Naive thymus-derived CD4-positive, alpha-beta T cell (primary cell): ENCODE measurements at regions not wholly inside any gene's neighbourhood (a gene's known extent, or its start where the extent isn't known, plus 50 kb on each side); places are given as distances from the start of the nearest gene placed in this dataset.

Experiments used
- ATAC-seq: fragments of 150-1000 bp; cut with Tn5 transposase; 2 replicates; pipeline ENCODE4 v1.10.0; 2021; ENCODE audit warnings: mild to moderate bottlenecking, moderate library complexity
- CTCF ChIA-PET: fragments of 350-600 bp; sonication (Branson Sonifier 250); formaldehyde crosslinking; loops from one replicate; lab custom pipeline; 2021; ENCODE audit warnings: antibody characterized with exemption; lab: Charles Lee
- POLR2A ChIA-PET: fragments of 350-600 bp; sonication (Branson Sonifier 250); formaldehyde crosslinking; loops from one replicate; lab custom pipeline; 2021; ENCODE audit warnings: antibody characterized with exemption, inconsistent platforms; lab: Charles Lee
- DNase-seq, 9 donors: peaks; one replicate each; pipeline versions ENCODE4 v3.0.0 to v3.0.0-alpha.2; 2020 to 2022; ENCODE audit warnings: mixed read lengths in 1 of 9
- H3K27ac ChIP-seq: one replicate; pipeline ENCODE4 v1.7.0; 2013; ENCODE audit warnings: mild to moderate bottlenecking, low read depth, low read length, moderate library complexity
- H3K27me3 ChIP-seq, 2 donors: one replicate each; pipeline ENCODE4 v1.7.0; 2013; ENCODE audit warnings: low read length in 2 of 2, mild to moderate bottlenecking in 2 of 2, moderate library complexity in 2 of 2; ENCODE audit not compliant: control insufficient read depth in 2 of 2, insufficient read depth in 2 of 2
- H3K36me3 ChIP-seq, 3 experiments: 1 replicate in 2 of 3; 2 replicates in 1 of 3; pipeline ENCODE4 v1.7.0; 2013; ENCODE audit warnings: low read length in 3 of 3, mild to moderate bottlenecking in 3 of 3, moderate library complexity in 1 of 3; ENCODE audit not compliant: insufficient read depth in 3 of 3, control insufficient read depth in 2 of 3
- H3K4me1 ChIP-seq, 2 donors: one replicate each; pipeline ENCODE4 v1.7.0; 2013; ENCODE audit warnings: low read length in 2 of 2, mild to moderate bottlenecking in 2 of 2, moderate library complexity in 1 of 2; ENCODE audit not compliant: control insufficient read depth in 2 of 2, insufficient read depth in 2 of 2
- H3K4me3 ChIP-seq: 2 replicates; pipeline ENCODE4 v1.7.0; 2013; ENCODE audit warnings: mild to moderate bottlenecking, low read length
- H3K9me3 ChIP-seq, 3 experiments: 1 replicate in 2 of 3; 2 replicates in 1 of 3; pipeline ENCODE4 v1.7.0; 2013; ENCODE audit warnings: low read length in 3 of 3; ENCODE audit not compliant: control insufficient read depth in 2 of 3
- H3K27ac Mint-ChIP-seq, 9 donors: one replicate each; pipeline ENCODE4 v1.8.0; 2020 to 2022; ENCODE audit warnings: mixed read lengths in 9 of 9, mild to moderate bottlenecking in 8 of 9, moderate library complexity in 5 of 9, inconsistent platforms in 2 of 9
- H3K27me3 Mint-ChIP-seq, 5 donors: one replicate each; pipeline ENCODE4 v1.8.0; 2021 to 2022; ENCODE audit warnings: mixed read lengths in 5 of 5, mild to moderate bottlenecking in 1 of 5
- H3K36me3 Mint-ChIP-seq, 5 donors: one replicate each; pipeline ENCODE4 v1.8.0; 2020 to 2022; ENCODE audit warnings: mixed read lengths in 5 of 5, mild to moderate bottlenecking in 3 of 5, inconsistent platforms in 1 of 5
- H3K4me1 Mint-ChIP-seq, 7 donors: one replicate each; pipeline ENCODE4 v1.8.0; 2020 to 2022; ENCODE audit warnings: mixed read lengths in 7 of 7, mild to moderate bottlenecking in 3 of 7, inconsistent platforms in 1 of 7
- H3K4me3 Mint-ChIP-seq, 10 donors: one replicate each; pipeline ENCODE4 v1.8.0; 2020 to 2022; ENCODE audit warnings: mild to moderate bottlenecking in 10 of 10, mixed read lengths in 10 of 10, moderate library complexity in 6 of 10, inconsistent platforms in 2 of 10
- H3K9me3 Mint-ChIP-seq, 11 donors: one replicate each; pipeline ENCODE4 v1.8.0; 2020 to 2022; ENCODE audit warnings: mixed read lengths in 11 of 11, mild to moderate bottlenecking in 4 of 11, inconsistent platforms in 1 of 11, moderate library complexity in 1 of 11
- intact Hi-C, 2 donors: fragments of 100-400 bp; cut with micrococcal nuclease; formaldehyde crosslinking; loops; one replicate each; pipeline ENCODE4 v1.15.1; 2023

DNA sequence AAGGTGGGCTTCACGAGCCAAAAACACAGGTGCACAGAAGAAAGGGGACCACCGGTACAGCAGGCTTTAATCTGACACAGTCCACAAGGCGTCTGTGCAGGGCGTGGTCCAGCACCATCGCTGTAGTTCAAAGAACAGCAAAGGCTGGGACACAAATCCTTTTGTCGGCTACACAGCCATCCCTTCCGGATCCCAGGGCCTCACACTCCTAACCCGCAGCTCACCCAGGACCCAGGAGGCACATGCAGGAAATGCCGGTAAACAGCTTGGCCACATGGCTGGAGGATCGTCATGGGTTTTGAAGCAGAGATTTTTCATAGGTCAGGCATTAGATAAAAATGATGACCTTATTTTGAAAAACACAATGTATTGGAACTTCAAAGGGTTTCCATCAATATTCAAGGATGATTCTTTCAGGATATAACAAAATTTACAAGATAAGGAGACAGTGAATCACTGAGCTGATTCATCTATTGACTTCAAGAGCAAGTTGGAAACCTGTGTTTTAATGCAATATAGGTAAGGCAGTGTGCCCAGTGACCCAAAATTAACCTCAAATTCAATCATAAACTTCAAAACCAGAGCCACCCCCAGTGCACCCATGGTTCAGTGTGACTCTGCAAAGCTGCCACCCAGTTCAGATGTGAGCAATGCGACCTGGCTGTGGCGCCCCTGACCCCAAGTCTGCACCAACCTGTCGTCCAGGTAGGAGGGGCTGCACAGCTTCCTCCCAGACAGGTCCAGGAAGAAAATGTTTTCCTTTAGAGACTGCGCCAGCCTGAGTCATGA lies 74.4 kb downstream of the TMEM18 start:
- Histone ChIP-seq H3K9me3 (no peaks in the 10 kb centered on the region), H3K27ac (no peak overlapping the region), H3K4me1 (no peaks in the 10 kb centered on the region), H3K27me3 (no peaks in the 10 kb centered on the region), H3K36me3 (no peaks in the 10 kb centered on the region), H3K4me3 (no peak overlapping the region)
- ATAC-seq (no peak), DNase-seq (peak in 1 of 9 donors; percentile 7)
- H3K36me3 Mint-ChIP-seq: no peaks in the 10 kb centered on the region
- POLR2A ChIA-PET: no interaction called here
- no peaks in the 10 kb centered on the region for H3K4me1 Mint-ChIP-seq
- H3K27ac Mint-ChIP-seq: no peak overlapping the region
- peaks cover 0 to 5% (median 0%) of the 10 kb centered on the region in 5 donors for H3K27me3 Mint-ChIP-seq
- H3K4me3 Mint-ChIP-seq: no peak overlapping the region
- intact Hi-C loops: no loop called here
- CTCF ChIA-PET: no interaction called here
- H3K9me3 Mint-ChIP-seq: peaks cover 0 to 4% (median 0%) of the 10 kb centered on the region in 11 donors

- peaks cover 0 to 1% (median 0%) of the 10 kb centered on the region in 5 donors for H3K27me3 Mint-ChIP-seq
- no peak for DNase-seq
- H3K4me3 Mint-ChIP-seq: no peak overlapping the region
- Histone ChIP-seq H3K4me1 (no peaks in the 10 kb centered on the region), H3K27me3 (no peaks in the 10 kb centered on the region), H3K27ac (no peak overlapping the region), H3K4me3 (no peak overlapping the region), H3K36me3 (no peaks in the 10 kb centered on the region), H3K9me3 (no peaks in the 10 kb centered on the region)
- ChIA-PET CTCF (no interaction called here), POLR2A (no interaction called here)
- peaks cover 0 to 4% (median 0%) of the 10 kb centered on the region in 11 donors for H3K9me3 Mint-ChIP-seq
- ATAC-seq: no peak
- intact Hi-C loops: no loop called here
- H3K4me1 Mint-ChIP-seq: no peaks in the 10 kb centered on the region
- no peak overlapping the region for H3K27ac Mint-ChIP-seq
- no peaks in the 10 kb centered on the region for H3K36me3 Mint-ChIP-seq
Observed at GRCh38 chr2:601806-602455, 75.3 kb downstream of the TMEM18 start.

GRCh38 chr2:601387-601698 lies 75.9 kb downstream of the TMEM18 start:
- Mint-ChIP-seq H3K27me3 (no peaks in the 10 kb centered on the region), H3K9me3 (peaks cover 0 to 4% (median 0%) of the 10 kb centered on the region in 11 donors), H3K4me3 (no peak overlapping the region), H3K4me1 (no peaks in the 10 kb centered on the region), H3K36me3 (no peaks in the 10 kb centered on the region), H3K27ac (no peak overlapping the region)
- Histone ChIP-seq H3K27me3 (no peaks in the 10 kb centered on the region), H3K27ac (no peak overlapping the region), H3K4me1 (no peaks in the 10 kb centered on the region), H3K9me3 (no peaks in the 10 kb centered on the region), H3K36me3 (no peaks in the 10 kb centered on the region), H3K4me3 (no peak overlapping the region)
- no peak for ATAC-seq
- ChIA-PET POLR2A (no interaction called here), CTCF (no interaction called here)
- intact Hi-C loops: no loop called here
- DNase-seq: no peak

DNA sequence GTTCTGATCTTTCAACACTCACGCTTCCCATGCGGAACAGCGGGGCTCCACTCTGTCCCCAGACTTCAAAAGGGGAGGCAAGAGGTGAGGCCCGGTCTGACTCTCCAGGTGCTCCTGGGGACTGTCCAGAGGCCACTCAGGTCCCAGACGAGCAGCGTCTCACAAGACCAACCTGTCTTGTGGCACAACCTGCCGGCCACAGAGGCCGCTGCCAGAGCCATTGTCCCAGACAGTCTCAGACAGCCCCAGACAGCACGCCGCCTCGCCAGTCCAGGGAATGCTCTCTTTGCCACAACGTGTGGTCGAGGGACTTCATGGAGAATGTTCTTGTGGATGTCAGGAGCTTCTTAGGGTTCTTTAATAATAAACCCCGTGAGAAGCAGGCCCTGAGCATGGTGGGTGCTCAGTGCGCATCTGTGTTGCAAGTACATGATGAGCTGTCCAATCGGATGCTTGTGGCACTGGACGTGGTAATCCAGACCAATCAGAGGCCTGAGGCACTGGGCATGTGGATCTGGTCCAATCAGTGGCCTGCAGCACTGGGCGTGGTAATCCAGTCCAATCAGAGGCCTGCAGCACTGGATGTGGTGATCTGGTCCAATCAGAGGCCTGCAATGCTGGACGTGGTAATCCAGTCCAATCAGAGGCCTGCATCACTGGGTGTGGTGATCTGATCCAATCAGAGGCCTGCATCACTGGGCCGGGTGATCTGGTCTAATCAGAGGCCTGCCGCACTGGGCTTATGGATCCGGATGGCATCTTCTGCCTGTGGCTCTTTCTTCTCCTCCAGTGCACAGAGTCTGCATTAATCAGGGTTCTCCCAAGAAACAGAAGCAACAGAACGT lies 76.4 kb downstream of the TMEM18 start:
- Histone ChIP-seq H3K27me3 (no peaks in the 10 kb centered on the region), H3K4me1 (no peaks in the 10 kb centered on the region), H3K36me3 (no peaks in the 10 kb centered on the region), H3K9me3 (no peaks in the 10 kb centered on the region), H3K4me3 (no peak overlapping the region), H3K27ac (no peak overlapping the region)
- DNase-seq (peak in 1 of 9 donors; percentile 11), ATAC-seq (no peak)
- Mint-ChIP-seq H3K9me3 (peaks cover 0 to 4% (median 0%) of the 10 kb centered on the region in 11 donors), H3K27me3 (no peaks in the 10 kb centered on the region), H3K36me3 (no peaks in the 10 kb centered on the region), H3K27ac (no peak overlapping the region), H3K4me1 (no peaks in the 10 kb centered on the region), H3K4me3 (no peak overlapping the region)
- POLR2A ChIA-PET: no interaction called here
- intact Hi-C loops: no loop called here
- CTCF ChIA-PET: no interaction called here

- Histone ChIP-seq H3K36me3 (no peaks in the 10 kb centered on the region), H3K27me3 (no peaks in the 10 kb centered on the region), H3K9me3 (no peaks in the 10 kb centered on the region), H3K27ac (no peak overlapping the region), H3K4me3 (no peak overlapping the region), H3K4me1 (no peaks in the 10 kb centered on the region)
- peaks cover 0 to 4% (median 0%) of the 10 kb centered on the region in 11 donors for H3K9me3 Mint-ChIP-seq
- no peaks in the 10 kb centered on the region for H3K4me1 Mint-ChIP-seq
- intact Hi-C loops: no loop called here
- CTCF ChIA-PET: no interaction called here
- POLR2A ChIA-PET: no interaction called here
- H3K27ac Mint-ChIP-seq: no peak overlapping the region
- H3K4me3 Mint-ChIP-seq: no peak overlapping the region
- no peaks in the 10 kb centered on the region for H3K36me3 Mint-ChIP-seq
- DNase-seq (no peak), ATAC-seq (no peak)
- no peaks in the 10 kb centered on the region for H3K27me3 Mint-ChIP-seq
Observed at GRCh38 chr2:599601-600000, 77.6 kb downstream of the TMEM18 start.

GRCh38 chr2:598058-598802 lies 79.0 kb downstream of the TMEM18 start:
- Histone ChIP-seq H3K4me1 (no peaks in the 10 kb centered on the region), H3K27me3 (no peaks in the 10 kb centered on the region), H3K27ac (no peak overlapping the region), H3K4me3 (no peak overlapping the region), H3K9me3 (no peaks in the 10 kb centered on the region), H3K36me3 (no peaks in the 10 kb centered on the region)
- intact Hi-C loops: no loop called here
- no peaks in the 10 kb centered on the region for H3K4me1 Mint-ChIP-seq
- no peaks in the 10 kb centered on the region for H3K27me3 Mint-ChIP-seq
- H3K36me3 Mint-ChIP-seq: no peaks in the 10 kb centered on the region
- H3K9me3 Mint-ChIP-seq: no peaks in the 10 kb centered on the region
- DNase-seq (no peak), ATAC-seq (no peak)
- CTCF ChIA-PET: interaction anchor here (0.9 kb wide), 1 partner anchor 38 kb away, joined by 3 read pairs; no protein-coding TSS in a partner anchor
- POLR2A ChIA-PET: no interaction called here
- H3K27ac Mint-ChIP-seq: no peak overlapping the region
- no peak overlapping the region for H3K4me3 Mint-ChIP-seq
